NCI-H2107 treated with DMSO at 0.1 percent for 48 hours (cell line): ENCODE measurements at regions not wholly inside any gene's neighbourhood (a gene's known extent, or its start where the extent isn't known, plus 50 kb on each side); places are given as distances from the start of the nearest gene placed in this dataset.

ENCODE experiments used
- DNase-seq: peaks from one replicate; lab custom pipeline; 2025; ENCODE audit not compliant: unreplicated experiment; lab: John Stamatoyannopoulos, UW

DNA sequence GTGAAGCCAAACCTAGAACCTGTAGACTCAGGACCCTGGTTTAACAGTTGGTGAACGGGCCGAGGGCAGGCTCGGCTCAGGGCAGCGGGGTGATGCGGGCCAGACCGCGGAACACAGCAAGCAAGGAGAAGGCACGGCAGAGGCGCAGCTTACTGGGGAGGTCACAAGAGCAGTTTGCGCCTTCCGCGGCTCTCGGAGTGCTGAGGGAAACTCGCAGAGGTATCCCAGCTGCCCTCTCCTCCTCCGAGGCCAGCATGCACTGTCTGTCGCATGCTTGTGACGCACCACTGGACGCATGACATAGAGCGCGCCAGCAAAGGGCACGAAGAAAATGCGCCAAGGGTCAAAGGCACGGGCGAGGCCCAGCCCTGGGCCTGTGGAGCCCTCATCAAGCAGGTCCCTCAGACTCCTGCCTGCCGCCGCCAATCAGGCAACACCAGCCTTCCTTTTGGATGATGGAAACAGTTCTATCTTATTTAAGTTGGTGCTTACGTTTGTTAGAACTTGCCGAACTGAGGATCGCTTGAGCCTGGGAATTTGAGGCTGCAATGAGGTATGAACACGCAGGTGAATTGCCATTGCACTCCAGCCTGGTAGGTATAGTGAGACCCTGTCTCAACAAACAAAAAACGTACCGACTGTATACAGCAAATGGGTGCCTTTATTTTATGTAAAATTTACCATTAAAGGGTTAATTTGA is 574.3 kb upstream of the GHITM start:
- no peak for DNase-seq

DNA sequence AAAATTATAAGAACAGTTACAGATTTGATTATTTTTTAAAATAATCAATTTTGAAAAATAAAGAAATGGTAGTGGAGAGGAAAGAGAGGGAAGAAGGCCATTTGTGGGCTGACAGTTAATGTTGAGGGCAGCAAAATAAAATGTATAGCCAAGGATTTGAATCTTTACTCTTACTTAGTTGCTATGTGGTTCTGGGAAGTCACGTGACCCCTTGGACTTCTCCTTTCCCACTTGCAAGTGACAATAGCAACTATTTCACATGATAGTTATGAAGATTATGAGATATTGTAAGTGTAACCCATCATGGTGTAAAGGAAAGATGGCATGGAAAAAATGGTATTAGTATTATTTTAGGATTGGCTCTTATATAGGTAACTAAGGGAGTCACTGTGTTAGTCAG is 567.3 kb upstream of the GHITM start:
- DNase-seq, result no peak

DNA sequence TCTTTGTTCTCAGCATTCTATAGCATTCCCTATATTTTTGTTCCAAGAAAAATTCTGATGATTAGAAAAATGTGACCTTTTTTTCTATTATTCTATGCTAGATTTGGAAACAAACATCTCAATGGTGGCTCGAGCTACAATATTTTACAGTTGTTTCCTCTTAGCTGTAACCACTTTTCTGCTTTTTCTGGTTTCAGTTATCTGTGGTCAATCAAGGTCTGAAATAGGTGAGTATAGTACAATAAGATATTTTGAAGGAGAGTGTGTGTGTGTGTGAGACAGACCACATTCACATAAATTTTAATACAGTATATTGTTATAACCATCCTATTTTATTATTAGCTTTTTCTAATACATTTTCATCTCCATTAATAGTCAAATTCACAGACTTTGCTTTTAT is 564.5 kb upstream of the GHITM start:
- no peak for DNase-seq

DNA sequence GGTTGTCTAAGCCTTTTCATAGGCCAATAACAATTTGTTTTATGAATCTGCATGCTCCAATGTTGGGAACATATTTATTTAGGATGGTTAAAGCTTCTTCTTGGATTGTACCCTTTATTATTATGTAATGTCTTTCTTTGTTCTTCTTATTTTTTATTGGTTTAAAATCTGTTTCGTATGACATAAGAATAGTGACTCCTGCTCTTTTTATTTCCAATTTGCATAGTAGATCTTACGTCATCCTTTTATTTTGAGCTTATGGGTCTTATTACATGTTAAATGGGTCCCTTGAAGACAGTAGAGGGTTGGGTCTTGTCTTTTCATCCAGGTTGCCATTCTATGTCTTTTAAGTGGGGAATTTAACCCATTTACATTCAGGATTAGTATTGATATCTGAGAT is 561.9 kb upstream of the GHITM start:
- no peak for DNase-seq

DNA sequence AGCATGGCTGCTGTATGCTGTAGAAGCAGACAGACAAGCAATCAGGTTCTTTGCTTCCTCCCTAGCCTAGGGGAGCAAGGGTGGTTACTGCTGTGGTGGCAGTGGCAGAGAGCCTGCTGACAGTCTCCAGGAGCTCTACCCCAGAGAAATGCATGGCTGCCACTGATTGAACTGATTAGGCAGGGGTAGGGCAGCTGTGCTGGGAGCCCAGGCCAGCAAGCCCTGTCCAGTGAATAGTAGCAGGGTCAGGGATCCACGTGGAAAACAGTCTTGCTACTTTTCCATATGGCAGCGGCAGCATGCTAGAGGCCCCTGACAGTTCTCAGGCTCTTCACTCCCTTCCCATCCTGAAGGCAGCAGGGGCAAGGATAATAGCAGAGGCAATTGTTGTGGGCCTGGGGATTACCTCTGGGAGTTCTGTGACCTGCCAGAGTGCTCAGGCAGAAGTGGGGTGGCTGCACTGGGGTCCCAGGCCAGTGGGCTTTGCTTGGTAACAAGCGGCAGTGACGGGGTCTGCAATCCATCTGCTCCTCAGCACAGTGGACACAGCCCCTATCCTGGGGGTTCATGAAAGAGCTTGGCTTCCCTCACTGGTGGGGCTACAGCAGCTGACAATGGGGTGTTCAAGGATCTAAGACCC is 558.8 kb upstream of the GHITM start:
- DNase-seq, result no peak

DNA sequence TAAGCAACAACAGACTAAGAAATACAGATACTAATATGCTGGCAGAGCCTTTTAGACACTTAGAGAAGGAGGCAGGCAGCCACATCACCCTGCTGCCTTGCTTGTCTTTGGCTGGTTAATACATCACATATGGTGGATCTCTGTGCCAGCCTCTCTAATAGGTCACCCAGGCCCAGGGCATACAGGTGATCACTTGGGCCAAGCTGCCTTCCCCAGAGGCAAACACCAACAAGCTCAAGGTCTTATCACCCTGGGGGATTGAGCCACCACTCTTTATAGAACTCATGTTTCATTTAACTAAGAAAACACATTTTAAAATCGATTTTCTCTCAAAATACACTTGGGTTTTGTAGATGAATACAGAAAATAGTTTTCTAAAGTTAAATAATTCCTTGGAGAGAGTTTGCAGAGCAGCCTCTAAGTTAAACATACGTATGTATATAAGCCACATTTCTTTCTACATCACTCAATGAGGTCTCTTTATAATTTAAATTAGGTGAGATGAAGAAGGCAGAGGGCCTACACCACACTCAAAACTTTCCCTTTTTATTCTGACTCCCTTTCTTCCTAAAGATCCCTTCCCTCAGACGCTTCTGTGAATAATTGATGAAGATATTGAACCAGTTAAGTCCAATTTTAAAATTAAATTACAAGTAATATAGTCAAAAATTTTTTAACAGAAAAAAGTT is 556.8 kb upstream of the GHITM start:
- DNase-seq, result no peak

DNA sequence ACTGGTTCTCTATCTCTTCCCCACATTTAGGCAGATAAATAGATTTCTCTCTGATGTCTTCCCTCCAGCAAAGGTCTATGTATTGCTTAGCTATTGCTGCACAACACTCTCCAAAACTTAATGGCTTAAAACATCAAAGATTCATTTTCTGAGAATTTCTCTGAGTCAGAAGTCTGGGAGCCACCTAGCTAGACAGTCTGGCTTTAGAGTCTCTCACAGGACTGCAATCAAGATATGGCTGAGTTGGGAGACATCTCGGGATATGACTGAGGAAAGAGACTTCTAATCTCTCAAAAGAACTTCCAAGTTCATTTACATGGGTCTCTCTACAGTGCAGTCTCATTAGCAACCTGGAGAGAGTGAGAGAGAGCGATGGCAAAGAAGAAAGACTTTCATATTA is 553.6 kb upstream of the GHITM start:
- no peak for DNase-seq

DNA sequence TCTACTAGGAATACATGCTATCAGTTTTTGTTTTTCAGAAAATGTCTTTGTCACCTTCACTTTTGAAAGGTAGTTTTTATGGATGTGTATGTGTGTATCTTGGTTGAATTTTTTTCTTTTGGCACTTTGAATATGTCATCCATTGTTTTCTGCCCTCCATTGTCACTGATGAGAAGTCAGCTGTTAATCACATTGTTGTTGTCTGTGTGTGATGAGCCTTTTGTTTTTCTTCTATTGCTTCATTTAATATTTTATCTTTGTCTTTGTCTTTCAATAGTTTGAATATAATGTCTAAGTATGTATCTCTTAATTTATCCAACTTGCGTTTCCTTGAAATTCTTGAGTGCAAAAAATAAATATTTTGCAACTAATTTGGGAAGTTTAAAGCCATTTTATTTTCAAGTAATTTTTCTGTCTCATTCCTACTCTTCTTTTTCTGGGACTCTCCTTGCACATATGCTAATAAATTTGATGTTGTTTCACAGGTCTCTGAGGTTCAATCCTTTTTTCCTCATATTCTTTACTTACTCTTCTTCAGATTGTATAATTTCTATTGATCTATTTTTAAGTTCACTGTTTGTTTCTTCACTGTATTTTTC is 546.9 kb upstream of the GHITM start:
- no peak for DNase-seq

DNA sequence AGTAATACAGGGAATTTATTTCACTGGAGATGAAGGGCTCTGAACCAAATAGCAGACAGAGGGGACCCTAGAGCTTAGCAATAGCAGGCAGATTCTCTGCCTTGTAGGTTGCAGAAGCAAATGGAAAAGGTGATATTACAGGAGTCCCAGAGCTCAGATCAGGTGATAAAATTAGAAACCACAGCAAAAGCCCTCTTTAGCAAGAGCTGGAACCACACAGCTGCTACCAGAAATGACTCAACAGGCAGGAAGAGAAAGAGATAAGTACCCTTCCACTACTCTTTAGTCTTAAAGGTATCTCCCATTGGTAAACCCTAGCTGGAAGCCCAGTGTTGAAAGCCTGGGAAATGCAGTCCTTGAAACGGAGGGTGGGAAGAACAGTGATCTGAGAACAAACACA is 535.6 kb upstream of the GHITM start:
- DNase-seq, result no peak

DNA sequence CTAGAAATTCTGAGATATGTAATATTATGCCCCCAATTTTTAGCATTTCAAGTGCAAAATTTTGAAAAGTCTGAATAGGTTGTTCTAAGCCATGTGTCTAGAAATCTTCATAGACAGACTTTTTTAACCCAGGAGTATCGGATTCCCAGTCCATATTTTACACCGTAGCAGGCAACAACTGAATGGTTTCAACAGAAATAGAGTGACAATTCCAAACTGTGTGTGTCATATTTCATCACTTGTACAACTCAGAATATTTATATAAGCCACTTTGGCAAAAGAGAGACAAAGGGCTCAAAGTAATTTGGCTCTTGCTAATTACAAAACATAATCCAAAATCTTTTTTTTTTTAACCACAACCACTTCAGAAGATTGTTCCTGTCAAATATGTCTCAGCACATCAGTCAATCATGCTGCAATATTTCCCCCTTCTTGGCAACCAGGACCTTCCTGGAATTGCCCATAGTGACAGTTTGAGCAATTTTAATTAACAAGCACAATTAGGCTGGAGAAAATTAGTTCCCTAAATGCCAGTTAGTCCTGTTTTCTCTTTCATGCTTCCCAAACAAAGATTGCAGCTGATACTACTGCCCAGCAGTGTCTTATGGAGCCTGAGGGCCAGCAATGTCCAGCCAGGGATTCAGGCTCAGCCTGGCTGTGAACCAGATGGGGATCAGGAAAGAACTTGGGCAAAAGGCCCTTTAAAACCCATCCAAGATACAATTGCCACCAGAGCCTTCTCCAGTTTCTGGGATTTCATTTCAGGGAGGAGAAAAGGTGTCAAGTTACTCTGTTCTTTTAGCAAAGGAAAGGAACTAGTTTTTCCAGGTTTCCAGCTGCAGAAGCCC is 533.3 kb upstream of the GHITM start:
- no peak for DNase-seq

DNA sequence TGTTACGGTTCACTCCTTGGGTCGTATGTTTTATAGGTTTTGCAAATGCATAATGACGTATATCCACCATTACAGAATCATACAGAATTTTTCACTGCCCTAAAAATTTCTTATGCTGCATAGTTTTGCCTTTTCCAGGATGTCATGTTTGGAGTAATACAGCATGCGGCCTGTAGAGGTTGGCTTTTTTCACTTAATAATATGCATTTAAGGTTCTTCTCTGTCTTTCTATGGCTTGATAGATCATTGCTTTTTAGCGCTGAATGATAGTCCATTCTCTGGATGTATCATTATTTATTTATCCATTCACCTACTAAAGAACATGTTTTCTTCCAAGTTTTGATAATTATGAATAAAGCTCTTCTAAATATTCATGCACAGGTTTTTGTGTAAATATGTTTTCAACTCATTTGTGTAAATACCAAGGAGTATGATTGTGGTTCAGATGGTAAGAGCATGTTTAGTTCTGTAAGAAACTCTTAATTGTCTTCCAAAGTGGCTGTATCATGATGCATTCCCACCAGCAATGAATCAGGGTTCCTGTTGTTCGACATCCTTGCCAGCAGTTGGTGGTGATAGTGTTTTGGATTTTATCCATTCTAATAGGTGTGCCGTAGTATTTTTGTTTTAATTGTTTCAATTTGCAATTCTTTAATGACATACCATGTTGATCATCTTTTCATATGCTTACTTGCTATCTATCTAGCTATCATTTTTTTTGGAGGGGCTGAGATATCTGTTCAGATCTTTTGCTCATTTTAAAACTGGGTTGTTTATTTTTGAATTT is 531.2 kb upstream of the GHITM start:
- DNase-seq, result no peak

DNA sequence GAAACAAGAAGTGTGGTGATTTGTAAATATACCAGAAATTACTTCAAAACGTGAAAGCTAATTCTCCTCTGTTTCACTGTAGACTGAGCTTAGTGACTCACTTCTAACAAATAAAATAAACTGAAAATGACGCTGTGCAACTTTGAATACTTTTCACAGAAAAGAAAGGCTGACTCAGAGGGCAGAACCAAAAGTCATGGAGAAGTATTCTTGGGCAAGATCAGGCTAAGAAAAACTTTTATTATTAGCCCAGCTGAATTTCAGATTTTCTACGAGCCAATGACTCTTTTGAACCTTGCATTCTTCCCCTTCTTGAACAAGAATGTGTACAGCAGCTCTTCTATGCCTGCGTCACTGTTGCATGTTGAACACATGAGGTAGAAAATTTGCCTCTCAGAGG is 527.3 kb upstream of the GHITM start:
- no peak for DNase-seq

DNA sequence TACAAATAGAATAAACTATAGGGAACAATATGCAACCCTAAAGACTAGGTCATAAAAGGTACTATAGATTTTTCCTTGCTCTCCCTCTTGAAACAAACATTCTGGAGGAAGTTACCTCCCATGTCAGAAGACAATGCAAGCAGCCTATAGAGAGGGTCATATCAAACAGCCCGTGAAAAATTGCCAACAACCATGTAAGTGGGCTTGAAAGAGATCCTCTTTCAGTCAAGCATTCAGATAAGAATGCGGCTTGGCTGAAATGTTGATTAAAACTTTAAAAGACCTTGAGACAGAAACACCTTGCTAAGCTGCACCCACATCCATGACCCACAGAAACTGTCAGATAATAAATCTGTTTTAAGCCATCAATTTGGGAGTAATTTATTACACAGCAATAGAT is 526.6 kb upstream of the GHITM start:
- DNase-seq, result no peak

DNA sequence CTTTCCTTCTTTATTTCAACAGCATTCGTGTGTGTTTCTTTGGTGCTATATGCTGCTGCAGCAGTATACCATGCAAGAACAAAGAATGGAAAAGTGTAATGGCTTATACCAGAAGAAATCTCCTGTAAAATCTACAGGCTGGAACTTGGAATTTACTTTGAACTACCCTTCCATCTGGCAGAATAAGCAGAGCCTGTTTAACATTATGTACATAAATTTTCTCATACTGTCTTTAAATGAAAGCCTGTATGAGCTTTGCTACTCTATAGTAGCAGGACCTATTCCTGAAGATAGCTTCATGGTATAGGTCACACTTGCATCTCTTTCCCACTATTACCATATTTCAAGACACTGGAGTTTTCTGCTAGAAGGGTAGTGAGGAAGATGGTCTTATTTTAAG is 522.1 kb upstream of the GHITM start:
- DNase-seq, result no peak

DNA sequence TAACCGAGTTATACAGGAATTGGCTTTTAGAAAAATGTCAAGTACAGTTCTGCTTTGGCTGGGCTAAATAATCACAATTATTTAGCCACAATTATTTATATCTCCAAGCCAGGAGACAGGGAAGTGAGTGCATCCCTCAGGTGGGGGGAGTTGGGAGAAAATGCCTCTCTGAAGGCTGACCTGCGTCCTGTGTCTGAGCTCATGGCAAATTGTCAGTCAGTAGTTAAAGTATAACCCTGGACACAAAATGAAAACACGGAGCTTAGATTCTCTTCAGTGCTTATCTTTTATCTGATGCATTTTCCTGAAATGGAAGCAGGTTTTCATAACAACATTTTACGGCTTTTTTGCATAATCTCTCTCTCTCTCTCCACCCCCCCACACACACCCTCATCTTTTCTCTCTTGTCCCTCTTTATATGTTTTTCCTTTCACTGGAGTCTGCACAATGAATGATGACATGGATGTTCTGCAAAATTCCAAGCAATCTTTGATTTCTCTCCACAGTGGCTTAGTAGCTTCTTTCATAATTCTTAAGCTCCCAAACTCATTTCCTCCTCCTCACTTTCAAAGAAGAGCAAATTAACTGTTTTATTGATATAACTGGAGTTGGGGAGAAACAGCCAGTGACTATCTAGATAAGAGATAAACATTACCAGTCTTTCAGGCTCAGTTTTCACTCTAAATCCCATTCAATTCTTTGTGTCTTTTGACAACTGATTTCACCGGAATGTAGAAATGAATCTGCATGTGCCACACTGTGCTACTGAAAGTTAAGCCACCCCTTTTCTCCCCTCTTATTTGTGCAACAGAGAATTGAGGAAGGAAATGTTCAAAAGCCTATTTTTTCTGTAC is 521.4 kb upstream of the GHITM start:
- DNase-seq, result no peak

DNA sequence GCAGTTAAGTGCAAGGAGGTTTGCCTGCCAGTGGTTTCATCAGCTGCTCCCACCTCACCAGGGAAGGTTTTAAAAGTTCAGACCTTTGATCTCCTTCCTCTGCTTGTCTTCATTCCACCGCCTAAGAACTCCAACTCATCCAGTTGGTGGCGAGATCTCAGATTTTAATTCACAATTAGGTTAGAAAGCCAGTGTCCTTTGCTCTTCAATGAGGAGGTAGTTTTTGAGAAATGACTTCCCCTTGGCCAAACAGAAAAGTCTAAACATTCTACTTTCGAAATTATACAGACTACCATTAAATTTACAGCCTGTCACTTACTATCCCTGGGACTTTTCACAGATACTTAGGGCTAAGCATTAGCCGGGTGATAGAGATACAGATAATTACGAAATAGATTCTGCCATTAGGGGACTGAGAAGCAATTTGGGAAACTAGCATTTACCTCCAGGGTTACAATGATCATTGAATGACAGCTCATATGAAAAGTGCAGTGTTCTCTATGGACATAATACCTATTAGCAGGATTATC is 513.4 kb upstream of the GHITM start:
- DNase-seq, result no peak

DNA sequence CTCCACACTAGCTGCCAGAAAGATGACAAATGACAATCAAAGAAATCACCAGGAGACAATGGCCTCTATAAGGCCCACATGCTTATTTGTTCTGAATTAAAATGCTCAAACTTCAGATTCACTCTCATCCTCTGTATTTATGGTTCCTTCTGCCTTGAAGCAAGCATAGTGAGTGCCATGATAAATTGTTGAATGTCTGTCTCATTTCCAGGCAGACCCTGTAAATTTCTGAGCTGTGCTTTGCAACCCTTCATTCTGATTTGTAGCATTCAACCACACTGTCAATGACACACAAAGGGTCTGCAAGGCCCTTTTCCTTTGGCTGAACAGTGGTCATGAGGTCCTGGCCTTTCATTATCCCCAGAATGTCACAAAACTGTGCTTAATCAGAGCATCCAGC is 506.6 kb upstream of the GHITM start:
- no peak for DNase-seq

DNA sequence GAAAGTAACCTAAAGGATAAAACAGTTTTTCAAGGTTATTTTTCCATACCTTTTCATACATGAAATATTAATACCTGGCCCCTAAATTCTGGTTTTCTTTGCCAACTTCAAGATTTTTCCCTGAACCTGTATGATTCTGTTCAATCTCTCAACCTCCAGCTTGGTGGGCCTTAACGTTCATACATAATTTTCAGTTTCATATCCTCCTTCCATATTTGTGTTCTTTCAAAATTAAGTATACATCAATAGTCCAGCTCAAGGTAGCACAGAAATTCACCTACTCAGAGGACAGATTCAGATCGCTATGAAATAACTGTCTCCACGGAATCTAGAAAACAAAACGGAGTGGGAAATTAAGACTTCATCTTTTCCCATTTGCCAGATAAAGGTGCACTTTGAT is 505.8 kb upstream of the GHITM start:
- no peak for DNase-seq

DNA sequence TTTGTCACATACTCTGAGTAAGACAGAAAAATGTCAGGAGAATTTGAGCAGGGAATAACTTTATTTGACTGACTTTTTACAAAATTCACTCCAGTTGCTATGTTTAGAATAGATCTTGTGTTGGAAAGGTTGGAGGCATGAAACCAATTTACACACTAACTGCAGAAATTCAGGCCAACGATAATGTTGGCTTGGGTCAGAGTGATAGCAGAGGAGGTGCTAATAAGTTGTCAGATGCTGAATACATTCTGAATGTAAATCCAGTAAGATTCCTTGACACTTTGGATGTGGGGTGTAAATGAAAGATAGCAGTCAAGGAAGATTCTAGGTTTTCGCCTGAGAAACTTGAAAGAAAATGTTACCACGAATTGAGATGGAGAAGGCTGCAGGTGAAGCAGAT is 502.5 kb upstream of the GHITM start:
- DNase-seq, result no peak
